H1 (cell line): ENCODE measurements at regions not wholly inside any gene's neighbourhood (a gene's known extent, or its start where the extent isn't known, plus 50 kb on each side); places are given as distances from the start of the nearest gene placed in this dataset.

ENCODE experiments used
- CTCF ChIA-PET: fragments of 300-600 bp; sonication (Branson Sonifier 250); formaldehyde crosslinking; loops from one replicate; lab custom pipeline; 2021; ENCODE audit not compliant: partially characterized antibody; lab: Charles Lee
- POLR2A ChIA-PET: fragments of 300-600 bp; sonication (Branson Sonifier 250); formaldehyde crosslinking; loops from one replicate; lab custom pipeline; 2021; ENCODE audit warnings: inconsistent platforms; ENCODE audit not compliant: partially characterized antibody; lab: Charles Lee
- DNase-seq, 2 experiments: peaks; one replicate each; pipeline versions ENCODE4 v3.0.0 to v3.0.0-alpha.2; 2010 to 2022; ENCODE audit warnings: low spot score in 2 of 2, low read depth in 1 of 2, mixed read lengths in 1 of 2
- FAIRE-seq: peaks from 2 replicates; lab custom pipeline; 2011; peaks lifted over from hg19 to GRCh38; lab: Jason Lieb, UNC
- H2AFZ ChIP-seq: 2 replicates; pipeline ENCODE4 v1.8.1; 2012; ENCODE audit warnings: low read length, inconsistent platforms
- H2AK5ac ChIP-seq: 2 replicates; pipeline ENCODE4 v1.6.1; 2013; ENCODE audit warnings: low read depth, low read length
- H2BK120ac ChIP-seq: replicated peaks from 2 replicates; pipeline ENCODE3; 2013; ENCODE audit warnings: low read depth, low read length, inconsistent platforms
- H2BK12ac ChIP-seq: 2 replicates; pipeline ENCODE4 v1.6.1; 2013; ENCODE audit warnings: low read depth, low read length
- H2BK15ac ChIP-seq: 2 replicates; pipeline ENCODE4 v1.6.1; 2013; ENCODE audit warnings: low read length
- H2BK20ac ChIP-seq: 2 replicates; pipeline ENCODE4 v1.6.1; 2013; ENCODE audit warnings: low read length
- H2BK5ac ChIP-seq: 2 replicates; pipeline ENCODE4 v1.6.1; 2013; ENCODE audit warnings: low read depth, low read length
- H3K14ac ChIP-seq: 2 replicates; pipeline ENCODE4 v1.6.1; 2013; ENCODE audit warnings: inconsistent platforms; ENCODE audit not compliant: insufficient read length
- H3K18ac ChIP-seq: 2 replicates; pipeline ENCODE4 v1.6.1; 2013; ENCODE audit warnings: low read length; ENCODE audit errors: extremely low read depth
- H3K23ac ChIP-seq: 2 replicates; pipeline ENCODE4 v1.6.1; 2013; ENCODE audit warnings: inconsistent platforms; ENCODE audit not compliant: insufficient read length
- H3K23me2 ChIP-seq: 2 replicates; pipeline ENCODE4 v1.6.1; 2013; ENCODE audit warnings: low read depth, low read length
- H3K27ac ChIP-seq: 2 replicates; pipeline ENCODE4 v1.6.1; 2011; ENCODE audit warnings: low read depth, low read length, inconsistent platforms
- H3K27me3 ChIP-seq, 4 experiments: replicated peaks in 1 of 4; 1 replicate in 1 of 4; 2 replicates in 3 of 4; pipeline versions ENCODE4 v1.6.1 to v1.8.1; 2011 to 2013; ENCODE audit warnings: low read length in 3 of 4, mild to moderate bottlenecking in 3 of 4, inconsistent platforms in 2 of 4, mixed read lengths in 2 of 4, moderate library complexity in 1 of 4; ENCODE audit not compliant: control insufficient read depth in 3 of 4, insufficient read depth in 3 of 4; ENCODE audit errors: extremely low read depth in 1 of 4
- H3K36me3 ChIP-seq, 4 experiments: 2 replicates each; pipeline versions ENCODE4 v1.6.1 to v1.8.1; 2011 to 2013; ENCODE audit warnings: mild to moderate bottlenecking in 4 of 4, low read length in 3 of 4, moderate library complexity in 2 of 4, control low read depth in 1 of 4, inconsistent platforms in 1 of 4; ENCODE audit not compliant: insufficient read depth in 4 of 4, control insufficient read depth in 2 of 4
- H3K4ac ChIP-seq: replicated peaks from 2 replicates; pipeline ENCODE3; 2013; ENCODE audit warnings: low read length, low read depth, mixed read lengths, inconsistent platforms; ENCODE audit not compliant: insufficient read length
- H3K4me1 ChIP-seq, 4 experiments: replicated peaks in 1 of 4; 1 replicate in 1 of 4; 2 replicates in 3 of 4; pipeline versions ENCODE4 v1.6.1 to v1.8.1; 2011 to 2013; ENCODE audit warnings: low read length in 3 of 4, inconsistent platforms in 2 of 4, mixed read lengths in 1 of 4; ENCODE audit not compliant: insufficient read depth in 4 of 4, control insufficient read depth in 3 of 4
- H3K4me2 ChIP-seq, 2 experiments: 2 replicates each; pipeline versions ENCODE4 v1.6.1 to v1.8.1; 2011 to 2013; ENCODE audit warnings: low read depth in 2 of 2, low read length in 2 of 2, control low read depth in 1 of 2, inconsistent platforms in 1 of 2, mild to moderate bottlenecking in 1 of 2; ENCODE audit not compliant: insufficient read depth in 1 of 2
- H3K4me3 ChIP-seq, 4 experiments: fragments of 200-600, 300-600 bp in 1 of 4; sonication (generic), shearing (Covaris generic), sonication (Bioruptor Twin) in 1 of 4; 2 replicates each; pipeline versions ENCODE4 v1.5.1 to v1.8.1; 2011 to 2016; ENCODE audit warnings: low read length in 4 of 4, low read depth in 3 of 4, control low read depth in 2 of 4, inconsistent platforms in 2 of 4, mild to moderate bottlenecking in 2 of 4, mixed read lengths in 1 of 4, moderate library complexity in 1 of 4; ENCODE audit not compliant: insufficient read depth in 2 of 4; ENCODE audit errors: extremely low read depth in 1 of 4
- H3K56ac ChIP-seq: replicated peaks from 2 replicates; pipeline ENCODE3; 2013; ENCODE audit warnings: low read depth, mild to moderate bottlenecking, mixed read lengths, low read length, inconsistent platforms; ENCODE audit not compliant: insufficient read length
- H3K79me1 ChIP-seq: 2 replicates; pipeline ENCODE4 v1.6.1; 2013; ENCODE audit warnings: low read depth, low read length, control low read depth
- H3K79me2 ChIP-seq, 2 experiments: 2 replicates each; pipeline versions ENCODE4 v1.6.1 to v1.8.1; 2012 to 2013; ENCODE audit warnings: low read length in 2 of 2, mild to moderate bottlenecking in 2 of 2, inconsistent platforms in 1 of 2; ENCODE audit not compliant: insufficient read depth in 2 of 2, control insufficient read depth in 1 of 2
- H3K9ac ChIP-seq, 4 experiments: replicated peaks in 1 of 4; 1 replicate in 1 of 4; 2 replicates in 3 of 4; pipeline versions ENCODE4 v1.6.1 to v1.8.1; 2011 to 2013; ENCODE audit warnings: low read depth in 3 of 4, low read length in 3 of 4, control low read depth in 2 of 4, mild to moderate bottlenecking in 2 of 4, moderate library complexity in 2 of 4, inconsistent platforms in 1 of 4; ENCODE audit errors: extremely low read depth in 1 of 4
- H3K9me3 ChIP-seq, 2 experiments: 2 replicates each; pipeline versions ENCODE4 v1.6.1 to v1.8.1; 2012 to 2013; ENCODE audit warnings: mild to moderate bottlenecking in 2 of 2, moderate library complexity in 2 of 2, control low read depth in 1 of 2, inconsistent platforms in 1 of 2, low read depth in 1 of 2, low read length in 1 of 2, mixed read lengths in 1 of 2; ENCODE audit not compliant: insufficient read depth in 2 of 2
- H4K20me1 ChIP-seq, 2 experiments: replicated peaks in 1 of 2; 2 replicates each; pipeline versions ENCODE3 to v1.8.1; 2011 to 2013; ENCODE audit warnings: inconsistent platforms in 2 of 2, low read length in 2 of 2, mild to moderate bottlenecking in 1 of 2; ENCODE audit not compliant: insufficient read depth in 2 of 2, control insufficient read depth in 1 of 2
- H4K5ac ChIP-seq: 2 replicates; pipeline ENCODE4 v1.6.1; 2013; ENCODE audit warnings: low read length, low read depth, mixed read lengths, inconsistent platforms; ENCODE audit not compliant: insufficient read length
- H4K8ac ChIP-seq: 2 replicates; pipeline ENCODE4 v1.8.0; 2013; ENCODE audit warnings: mild to moderate bottlenecking, moderate library complexity, low read length, inconsistent platforms; ENCODE audit not compliant: insufficient read depth; ENCODE audit errors: extremely low read depth
- H4K91ac ChIP-seq: replicated peaks from 2 replicates; pipeline ENCODE3; 2013; ENCODE audit warnings: low read length, mixed read lengths, inconsistent platforms; ENCODE audit not compliant: insufficient read length
- BACH1 ChIP-seq: IDR thresholded peaks from 2 replicates; pipeline ENCODE4 v1.6.1; 2012; ENCODE audit warnings: low read length, improper control_type of control experiment
- CBX8 ChIP-seq: fragments of 300-800, 300-1000 bp; sonication (generic); IDR thresholded peaks from 2 replicates; pipeline ENCODE4 v1.7.1; 2016; ENCODE audit warnings: low read depth, low read length, borderline replicate concordance
- CHD2 ChIP-seq: IDR thresholded peaks from 2 replicates; pipeline ENCODE4 v1.6.1; 2012; ENCODE audit warnings: low read length, improper control_type of control experiment
- HDAC2 ChIP-seq, 2 experiments: fragments of 300-600 bp in 1 of 2; sonication (generic) in 1 of 2; IDR thresholded peaks; 2 replicates each; pipeline ENCODE4 v1.6.1; 2011 to 2012; ENCODE audit warnings: low read depth in 2 of 2, low read length in 2 of 2, mild to moderate bottlenecking in 2 of 2, moderate library complexity in 2 of 2, borderline replicate concordance in 1 of 2, inconsistent platforms in 1 of 2
- JUND ChIP-seq: IDR thresholded peaks from 2 replicates; pipeline ENCODE4 v1.6.1; 2011; ENCODE audit warnings: mild to moderate bottlenecking, improper control_type of control experiment, low read length
- POLR2AphosphoS5 ChIP-seq: IDR thresholded peaks from 2 replicates; pipeline ENCODE4 v1.6.1; 2011; ENCODE audit warnings: low read depth, low read length
- SP1 ChIP-seq: IDR thresholded peaks from 2 replicates; pipeline ENCODE4 v1.6.1; 2011; ENCODE audit warnings: low read depth, low read length
- TCF12 ChIP-seq: IDR thresholded peaks from 2 replicates; pipeline ENCODE4 v1.6.1; 2011; ENCODE audit warnings: low read depth, mild to moderate bottlenecking, low read length
- WGBS, 2 experiments: shearing (Covaris generic) in 1 of 2; methylation state at CpG; one replicate each; pipeline versions ENCODE4 v1.1.6 to v1.1.7; 2013 to 2015; ENCODE audit warnings: low lambda C conversion rate in 2 of 2, mixed read lengths in 2 of 2, inconsistent platforms in 1 of 2, low coverage in 1 of 2, missing lambda C conversion rate in 1 of 2; ENCODE audit not compliant: insufficient replicate concordance in 2 of 2, insufficient coverage in 1 of 2, insufficient read length in 1 of 2; ENCODE audit errors: extremely low coverage in 1 of 2, missing lambda C conversion rate in 1 of 2; 5-methylcytosine and 5-hydroxymethylcytosine counted together

DNA sequence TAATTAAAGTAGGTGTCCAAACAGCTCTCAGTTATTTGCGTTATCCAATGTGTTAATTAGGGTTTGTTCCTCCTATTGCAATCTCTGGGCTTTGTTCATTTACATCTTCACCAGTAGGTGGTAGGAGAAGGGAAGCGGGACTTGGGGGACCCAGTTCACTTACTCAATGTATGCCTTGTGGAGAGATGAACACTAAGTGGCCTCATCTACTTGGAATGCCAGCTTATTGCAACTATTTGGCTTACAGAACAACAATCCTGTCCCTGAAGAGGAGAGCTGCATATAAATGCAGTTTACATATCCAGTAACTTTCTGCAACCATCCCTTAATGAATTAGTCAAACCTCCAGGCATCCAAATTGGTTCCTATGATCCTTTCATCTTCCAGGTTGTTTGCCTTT, 417.1 kb upstream of the CCDC196 start:
- H3K4me3 ChIP-seq: no peak overlapping the region
- H3K36me3 ChIP-seq: no peaks in the 10 kb centered on the region
- H2AFZ ChIP-seq: no peak overlapping the region
- no peaks in the 10 kb centered on the region for H3K27me3 ChIP-seq
- no peak overlapping the region for H3K4me2 ChIP-seq
- no peak overlapping the region for H3K18ac ChIP-seq
- no peak overlapping the region for H4K8ac ChIP-seq
- no peak overlapping the region for H2BK120ac ChIP-seq
- H2BK12ac ChIP-seq: no peak overlapping the region
- no peaks in the 10 kb centered on the region for H4K20me1 ChIP-seq
- 90% methylated on average over 2 of the region's 2 CpGs; no CpG with 5 or more reads in 1 of the 2 experiments for WGBS, 2 experiments
- ChIA-PET CTCF (interaction anchor here (1.1 to 4.4 kb wide), 5 partner anchors 9 to 905 kb away, joined by 3 to 43 read pairs (median 4); no protein-coding TSS in a partner anchor), POLR2A (no interaction called here)
- no peak overlapping the region for H3K4ac ChIP-seq
- H3K4me1 ChIP-seq: no peaks in the 10 kb centered on the region
- TF ChIP-seq HDAC2 (IDR thresholded peaks at IDR 0.05; ENCODE audit: borderline replicate concordance in 1 of 2, low read depth in 2 of 2, low read length in 2 of 2): no peak
- no peak for TF ChIP-seq TCF12
- TF ChIP-seq CHD2: no peak
- no peak for TF ChIP-seq CBX8
- TF ChIP-seq POLR2AphosphoS5: no peak
- no peak for TF ChIP-seq SP1
- TF ChIP-seq BACH1: no peak
- no peak for TF ChIP-seq JUND
- no peak overlapping the region for H4K5ac ChIP-seq
- H2AK5ac ChIP-seq: no peak overlapping the region
- no peak overlapping the region for H4K91ac ChIP-seq
- no peaks in the 10 kb centered on the region for H3K23me2 ChIP-seq
- H3K79me1 ChIP-seq: no peaks in the 10 kb centered on the region
- H2BK20ac ChIP-seq: no peak overlapping the region
- H3K9ac ChIP-seq: no peak overlapping the region
- H2BK15ac ChIP-seq: no peak overlapping the region
- H3K79me2 ChIP-seq: no peaks in the 10 kb centered on the region
- FAIRE-seq (no peak), DNase-seq (no peak)
- no peak overlapping the region for H3K14ac ChIP-seq
- H3K23ac ChIP-seq: no peak overlapping the region
- H3K9me3 ChIP-seq: no peaks in the 10 kb centered on the region
- H2BK5ac ChIP-seq: no peak overlapping the region
- no peak overlapping the region for H3K56ac ChIP-seq
- H3K27ac ChIP-seq: no peak overlapping the region
